Common myeloid progenitor, CD34-positive (primary cell): ENCODE measurements at regions not wholly inside any gene's neighbourhood (a gene's known extent, or its start where the extent isn't known, plus 50 kb on each side); places are given as distances from the start of the nearest gene placed in this dataset.
A peak's percentile ranks its signal among the peaks of the same experiment; 100 is the strongest.

Experiments used
- CTCF ChIA-PET: fragments of 350-600 bp; sonication (Branson Sonifier 250); formaldehyde crosslinking; loops from one replicate; lab custom pipeline; 2021; ENCODE audit warnings: antibody characterized with exemption; lab: Charles Lee
- POLR2A ChIA-PET: fragments of 350-600 bp; sonication (Branson Sonifier 250); formaldehyde crosslinking; loops from one replicate; lab custom pipeline; 2021; ENCODE audit warnings: antibody characterized with exemption; lab: Charles Lee
- DNase-seq, 3 donors: peaks; one replicate each; pipeline versions ENCODE4 v3.0.0 to v3.0.0-alpha.2; 2013
- H3K27ac ChIP-seq, 2 experiments: 1 replicate in 1 of 2; 2 replicates in 1 of 2; pipeline ENCODE4 v1.7.0; 2013; ENCODE audit warnings: inconsistent platforms in 2 of 2, low read length in 2 of 2, mild to moderate bottlenecking in 2 of 2, low read depth in 1 of 2, moderate library complexity in 1 of 2; ENCODE audit not compliant: severe bottlenecking in 2 of 2, insufficient read depth in 1 of 2, poor library complexity in 1 of 2
- H3K27me3 ChIP-seq, 5 experiments: replicated peaks in 2 of 5; 1 replicate in 3 of 5; 2 replicates in 2 of 5; pipeline versions ENCODE4 v1.6.1 to v1.7.0; 2013; ENCODE audit warnings: low read length in 4 of 5, mild to moderate bottlenecking in 2 of 5, moderate library complexity in 2 of 5, inconsistent platforms in 1 of 5; ENCODE audit not compliant: insufficient read depth in 5 of 5, control insufficient read depth in 4 of 5
- H3K36me3 ChIP-seq, 4 experiments: 1 replicate in 2 of 4; 2 replicates in 2 of 4; pipeline versions ENCODE4 v1.6.1 to v1.7.0; 2013; ENCODE audit warnings: low read length in 3 of 4, control low read depth in 1 of 4, mild to moderate bottlenecking in 1 of 4; ENCODE audit not compliant: control insufficient read depth in 4 of 4, insufficient read depth in 4 of 4
- H3K4me1 ChIP-seq, 4 experiments: 1 replicate in 3 of 4; 2 replicates in 1 of 4; pipeline versions ENCODE4 v1.6.1 to v1.7.1; 2013; ENCODE audit warnings: low read length in 3 of 4, mild to moderate bottlenecking in 3 of 4, control low read depth in 1 of 4, inconsistent platforms in 1 of 4, moderate library complexity in 1 of 4; ENCODE audit not compliant: control insufficient read depth in 4 of 4, insufficient read depth in 4 of 4; ENCODE audit errors: control extremely low read depth in 1 of 4
- H3K4me3 ChIP-seq, 7 experiments: 1 replicate in 4 of 7; 2 replicates in 3 of 7; pipeline versions ENCODE4 v1.5.1 to v1.7.0; 2013; ENCODE audit warnings: mild to moderate bottlenecking in 7 of 7, low read length in 6 of 7, moderate library complexity in 6 of 7, inconsistent platforms in 2 of 7, low read depth in 2 of 7, control low read depth in 1 of 7; ENCODE audit not compliant: insufficient read depth in 4 of 7, control insufficient read depth in 1 of 7; ENCODE audit errors: extremely low read depth in 1 of 7
- H3K9me3 ChIP-seq, 5 experiments: 1 replicate in 4 of 5; 2 replicates in 1 of 5; pipeline versions ENCODE4 v1.6.1 to v1.7.1; 2013; ENCODE audit warnings: low read length in 4 of 5, mild to moderate bottlenecking in 2 of 5, inconsistent platforms in 1 of 5, low read depth in 1 of 5, moderate library complexity in 1 of 5; ENCODE audit not compliant: control insufficient read depth in 4 of 5, insufficient read depth in 2 of 5; ENCODE audit errors: control extremely low read depth in 1 of 5
- WGBS: methylation state at CpG from one replicate; pipeline ENCODE4 v1.1.5; 2013; ENCODE audit not compliant: insufficient coverage; 5-methylcytosine and 5-hydroxymethylcytosine counted together

DNA sequence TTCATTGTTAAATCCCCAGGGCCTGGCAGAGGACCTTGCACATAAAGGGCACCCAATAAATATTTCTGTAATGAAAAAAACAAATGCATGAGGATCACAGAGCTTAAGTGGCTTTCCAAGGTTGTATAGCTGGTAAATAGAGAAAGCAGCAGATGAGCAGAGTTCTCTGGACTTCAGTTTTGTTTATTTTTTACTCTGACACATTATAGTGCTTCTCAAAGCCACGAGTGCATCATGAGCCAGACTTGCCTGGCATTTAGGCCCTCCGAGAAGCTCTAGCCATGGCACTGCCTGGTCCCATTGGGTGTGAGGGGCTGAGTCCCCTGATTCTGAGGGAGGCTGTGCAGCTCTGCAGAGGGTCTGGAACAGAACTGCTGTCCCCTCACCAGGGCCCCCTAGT, 87.2 kb upstream of the ZNF32 start:
- ChIA-PET POLR2A (no interaction called here), CTCF (no interaction called here)
- Histone ChIP-seq H3K9me3 (peaks cover 0 to 9% (median 0%) of the 10 kb centered on the region in 5 experiments), H3K4me1 (no peaks in the 10 kb centered on the region), H3K27ac (no peak overlapping the region), H3K36me3 (no peaks in the 10 kb centered on the region), H3K27me3 (peaks cover 0 to 4% (median 0%) of the 10 kb centered on the region in 5 experiments), H3K4me3 (no peak overlapping the region)
- 92% methylated on average over 2 of the region's 2 CpGs for WGBS
- DNase-seq = no peak

GRCh38 chr10:43734716-43735115, 86.0 kb upstream of the ZNF32 start:
- ChIA-PET CTCF (no interaction called here), POLR2A (no interaction called here)
- Histone ChIP-seq H3K36me3 (no peaks in the 10 kb centered on the region), H3K4me3 (no peak overlapping the region), H3K4me1 (no peaks in the 10 kb centered on the region), H3K27me3 (peaks cover 0 to 4% (median 0%) of the 10 kb centered on the region in 5 experiments), H3K9me3 (peaks cover 0 to 19% (median 6%) of the 10 kb centered on the region in 5 experiments), H3K27ac (no peak overlapping the region)
- no peak for DNase-seq

DNA sequence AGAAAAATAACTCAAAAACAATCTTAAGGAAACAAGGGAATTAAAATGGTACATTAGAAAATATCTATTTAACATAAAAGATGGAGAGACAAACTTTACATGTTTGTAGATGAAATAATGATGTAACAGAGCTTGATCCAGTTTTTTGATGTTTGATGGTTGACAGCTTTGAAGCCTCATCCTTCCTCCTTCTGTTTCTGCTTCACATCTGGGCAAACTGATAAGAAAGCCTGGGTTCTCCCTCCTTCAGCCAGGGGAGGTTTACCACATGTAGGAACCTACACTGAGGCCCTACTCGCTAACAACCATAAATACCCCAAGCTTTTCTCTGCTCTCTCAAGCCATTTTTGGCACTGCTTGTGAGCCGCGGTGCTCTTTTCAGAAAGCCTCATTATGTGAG, 82.8 kb upstream of the ZNF32 start:
- Histone ChIP-seq H3K27me3 (peaks cover 0 to 4% (median 0%) of the 10 kb centered on the region in 5 experiments), H3K9me3 (peaks cover 0 to 47% (median 16%) of the 10 kb centered on the region in 5 experiments), H3K36me3 (no peaks in the 10 kb centered on the region), H3K27ac (no peak overlapping the region), H3K4me3 (no peak overlapping the region), H3K4me1 (no peaks in the 10 kb centered on the region)
- CTCF ChIA-PET = no interaction called here
- POLR2A ChIA-PET = no interaction called here
- peak; percentile 39 to 81 (median 64) for DNase-seq
- WGBS = 29% methylated on average over 1 of the region's 3 CpGs

DNA sequence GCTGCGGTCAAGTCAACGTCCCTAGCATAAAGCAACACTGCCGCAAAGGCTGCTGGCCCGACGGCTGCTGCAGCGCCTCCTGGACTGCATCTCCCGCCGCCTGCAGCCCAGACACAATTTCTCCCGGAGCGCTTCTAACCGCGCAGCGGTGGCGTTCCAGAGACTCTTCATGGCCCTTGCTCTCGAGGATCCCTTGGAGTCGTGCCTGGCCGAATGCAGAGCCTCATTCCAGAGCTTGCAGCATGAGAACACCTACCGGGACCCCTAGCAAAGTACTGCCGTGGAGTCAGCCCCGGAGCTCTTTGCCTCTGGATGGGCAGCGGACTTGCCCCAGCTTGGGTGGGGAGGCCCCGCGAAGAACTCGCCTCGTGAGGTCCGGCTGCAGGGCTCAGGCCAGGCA, 79.7 kb upstream of the ZNF32 start:
- Histone ChIP-seq H3K36me3 (no peaks in the 10 kb centered on the region), H3K4me3 (no peak overlapping the region), H3K4me1 (no peaks in the 10 kb centered on the region), H3K27ac (no peak overlapping the region), H3K27me3 (peaks cover 0 to 4% (median 0%) of the 10 kb centered on the region in 5 experiments), H3K9me3 (peaks cover 0 to 63% (median 23%) of the 10 kb centered on the region in 5 experiments)
- ChIA-PET POLR2A (no interaction called here), CTCF (no interaction called here)
- no peak for DNase-seq
- WGBS = 78% methylated on average over 25 of the region's 26 CpGs

- Histone ChIP-seq H3K4me3 (no peak overlapping the region), H3K27me3 (peaks cover 0 to 4% (median 0%) of the 10 kb centered on the region in 5 experiments), H3K9me3 (peaks cover 1 to 63% (median 23%) of the 10 kb centered on the region in 5 experiments), H3K4me1 (no peaks in the 10 kb centered on the region), H3K27ac (no peak overlapping the region), H3K36me3 (no peaks in the 10 kb centered on the region)
- 77% methylated on average over 13 of the region's 21 CpGs for WGBS
- no peak for DNase-seq
- ChIA-PET CTCF (no interaction called here), POLR2A (no interaction called here)
These were observed 79.3 kb upstream of the ZNF32 start for GRCh38 chr10:43727935-43728334.

DNA sequence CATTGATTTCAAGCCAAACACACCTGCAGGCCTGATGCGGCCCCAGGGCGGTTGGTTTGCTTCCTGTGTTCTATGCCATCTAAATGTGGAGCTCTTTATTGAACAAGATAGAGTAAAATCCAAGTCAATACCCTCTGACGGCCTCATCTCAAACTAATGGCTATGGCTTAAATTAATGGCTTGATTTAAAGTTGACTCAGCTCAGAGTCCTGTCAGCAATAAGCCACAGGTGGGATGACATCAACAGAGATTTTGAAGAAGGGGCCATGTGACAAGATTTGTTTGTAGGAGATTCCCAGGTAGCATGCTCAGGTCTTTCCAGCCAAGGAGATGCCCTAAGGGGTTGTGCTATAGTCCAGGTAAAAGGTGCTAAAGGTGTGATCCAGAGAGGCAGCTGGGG, 66.7 kb upstream of the ZNF32 start:
- H3K27ac ChIP-seq = no peak overlapping the region
- 93% methylated on average over 3 of the region's 3 CpGs for WGBS
- ChIA-PET POLR2A (no interaction called here), CTCF (no interaction called here)
- no peaks in the 10 kb centered on the region for H3K36me3 ChIP-seq
- peaks cover 0 to 2% (median 0%) of the 10 kb centered on the region in 5 experiments for H3K27me3 ChIP-seq
- no peak for DNase-seq
- peaks cover 0 to 3% (median 0%) of the 10 kb centered on the region in 5 experiments for H3K9me3 ChIP-seq
- no peak overlapping the region for H3K4me3 ChIP-seq
- H3K4me1 ChIP-seq = no peaks in the 10 kb centered on the region

DNA sequence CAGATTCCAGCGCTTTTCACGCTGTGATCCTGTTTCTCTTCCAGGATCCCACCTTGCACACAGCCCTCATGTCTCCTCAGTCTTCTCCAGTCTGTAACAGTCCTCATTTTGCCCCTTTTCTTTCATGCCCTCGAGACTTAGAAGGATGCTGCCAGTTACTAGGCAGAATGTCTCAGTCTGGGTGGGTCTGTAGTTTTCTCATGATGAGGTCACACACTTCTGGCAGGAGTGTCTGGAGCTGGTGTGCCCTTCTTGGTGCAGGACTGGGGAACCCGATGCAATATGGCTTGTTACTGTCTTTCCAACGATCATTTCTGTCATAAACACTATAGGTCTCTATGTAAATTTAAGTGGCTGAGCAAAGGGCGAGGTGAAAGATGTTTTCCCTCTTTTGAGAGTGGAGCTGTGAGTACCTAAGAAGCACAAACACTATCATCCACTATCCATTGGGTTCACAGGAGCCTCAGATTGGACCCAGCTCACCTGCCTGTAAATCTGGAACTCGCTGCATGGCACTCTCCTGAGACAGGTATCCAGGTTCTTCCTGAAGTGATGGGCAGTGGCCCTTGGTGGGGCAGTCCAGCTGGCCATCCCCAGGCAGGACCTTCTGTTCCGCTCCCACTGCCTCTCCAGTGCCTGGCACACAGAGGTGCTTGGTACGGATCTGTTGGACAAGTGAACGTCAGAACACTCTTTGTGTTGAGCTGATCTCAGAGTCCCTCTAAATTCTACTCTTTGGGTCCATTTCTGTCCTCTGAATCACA, 64.3 kb upstream of the ZNF32 start:
- H3K4me3 ChIP-seq = no peak overlapping the region
- H3K9me3 ChIP-seq = peaks cover 0 to 3% (median 0%) of the 10 kb centered on the region in 5 experiments
- WGBS = 100% methylated on average over 6 of the region's 10 CpGs
- no peaks in the 10 kb centered on the region for H3K4me1 ChIP-seq
- ChIA-PET CTCF (no interaction called here), POLR2A (no interaction called here)
- DNase-seq = no peak
- peaks cover 0 to 2% (median 0%) of the 10 kb centered on the region in 5 experiments for H3K27me3 ChIP-seq
- H3K27ac ChIP-seq = no peak overlapping the region
- no peaks in the 10 kb centered on the region for H3K36me3 ChIP-seq
